ENCODE measurements at regions not wholly inside any gene's neighbourhood (a gene's known extent, or its start where the extent isn't known, plus 50 kb on each side); places are given as distances from the start of the nearest gene placed in this dataset.

DNA sequence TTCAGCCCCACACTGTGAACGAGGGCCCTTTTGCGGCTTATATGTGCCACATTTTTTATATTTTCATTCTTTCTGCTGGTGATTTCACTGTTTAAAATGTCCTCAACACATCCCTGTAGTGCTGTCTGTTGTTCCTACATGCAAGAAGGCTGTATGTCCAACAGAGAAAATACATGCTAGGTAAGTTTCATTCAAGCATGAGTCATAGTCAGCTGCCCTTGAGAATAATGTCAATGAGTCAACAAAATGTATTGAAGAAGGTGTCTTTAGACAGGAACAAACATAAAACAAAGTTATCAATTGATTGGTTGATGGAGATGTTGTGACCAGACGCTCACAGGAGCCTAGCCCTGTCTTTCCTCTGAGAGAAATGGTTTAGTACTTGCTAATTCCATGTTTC, 553.4 kb downstream of the PLPP3 start:
- TF ChIP-seq, protein P1, sequence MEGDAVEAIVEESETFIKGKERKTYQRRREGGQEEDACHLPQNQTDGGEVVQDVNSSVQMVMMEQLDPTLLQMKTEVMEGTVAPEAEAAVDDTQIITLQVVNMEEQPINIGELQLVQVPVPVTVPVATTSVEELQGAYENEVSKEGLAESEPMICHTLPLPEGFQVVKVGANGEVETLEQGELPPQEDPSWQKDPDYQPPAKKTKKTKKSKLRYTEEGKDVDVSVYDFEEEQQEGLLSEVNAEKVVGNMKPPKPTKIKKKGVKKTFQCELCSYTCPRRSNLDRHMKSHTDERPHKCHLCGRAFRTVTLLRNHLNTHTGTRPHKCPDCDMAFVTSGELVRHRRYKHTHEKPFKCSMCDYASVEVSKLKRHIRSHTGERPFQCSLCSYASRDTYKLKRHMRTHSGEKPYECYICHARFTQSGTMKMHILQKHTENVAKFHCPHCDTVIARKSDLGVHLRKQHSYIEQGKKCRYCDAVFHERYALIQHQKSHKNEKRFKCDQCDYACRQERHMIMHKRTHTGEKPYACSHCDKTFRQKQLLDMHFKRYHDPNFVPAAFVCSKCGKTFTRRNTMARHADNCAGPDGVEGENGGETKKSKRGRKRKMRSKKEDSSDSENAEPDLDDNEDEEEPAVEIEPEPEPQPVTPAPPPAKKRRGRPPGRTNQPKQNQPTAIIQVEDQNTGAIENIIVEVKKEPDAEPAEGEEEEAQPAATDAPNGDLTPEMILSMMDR (IDR thresholded peaks at IDR 0.05; ENCODE audit: insufficient read depth, low read length): no peak
- TF ChIP-seq GABPA (IDR thresholded peaks at IDR 0.05; ENCODE audit: low read depth): no peak
- TF ChIP-seq, protein P2, sequence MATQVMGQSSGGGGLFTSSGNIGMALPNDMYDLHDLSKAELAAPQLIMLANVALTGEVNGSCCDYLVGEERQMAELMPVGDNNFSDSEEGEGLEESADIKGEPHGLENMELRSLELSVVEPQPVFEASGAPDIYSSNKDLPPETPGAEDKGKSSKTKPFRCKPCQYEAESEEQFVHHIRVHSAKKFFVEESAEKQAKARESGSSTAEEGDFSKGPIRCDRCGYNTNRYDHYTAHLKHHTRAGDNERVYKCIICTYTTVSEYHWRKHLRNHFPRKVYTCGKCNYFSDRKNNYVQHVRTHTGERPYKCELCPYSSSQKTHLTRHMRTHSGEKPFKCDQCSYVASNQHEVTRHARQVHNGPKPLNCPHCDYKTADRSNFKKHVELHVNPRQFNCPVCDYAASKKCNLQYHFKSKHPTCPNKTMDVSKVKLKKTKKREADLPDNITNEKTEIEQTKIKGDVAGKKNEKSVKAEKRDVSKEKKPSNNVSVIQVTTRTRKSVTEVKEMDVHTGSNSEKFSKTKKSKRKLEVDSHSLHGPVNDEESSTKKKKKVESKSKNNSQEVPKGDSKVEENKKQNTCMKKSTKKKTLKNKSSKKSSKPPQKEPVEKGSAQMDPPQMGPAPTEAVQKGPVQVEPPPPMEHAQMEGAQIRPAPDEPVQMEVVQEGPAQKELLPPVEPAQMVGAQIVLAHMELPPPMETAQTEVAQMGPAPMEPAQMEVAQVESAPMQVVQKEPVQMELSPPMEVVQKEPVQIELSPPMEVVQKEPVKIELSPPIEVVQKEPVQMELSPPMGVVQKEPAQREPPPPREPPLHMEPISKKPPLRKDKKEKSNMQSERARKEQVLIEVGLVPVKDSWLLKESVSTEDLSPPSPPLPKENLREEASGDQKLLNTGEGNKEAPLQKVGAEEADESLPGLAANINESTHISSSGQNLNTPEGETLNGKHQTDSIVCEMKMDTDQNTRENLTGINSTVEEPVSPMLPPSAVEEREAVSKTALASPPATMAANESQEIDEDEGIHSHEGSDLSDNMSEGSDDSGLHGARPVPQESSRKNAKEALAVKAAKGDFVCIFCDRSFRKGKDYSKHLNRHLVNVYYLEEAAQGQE (IDR thresholded peaks at IDR 0.05; ENCODE audit: insufficient replicate concordance, low read depth): no peak
- TF ChIP-seq POLR2AphosphoS5 (IDR thresholded peaks at IDR 0.05; ENCODE audit: low read depth): no peak
